IMR-90 (cell line): ENCODE measurements at regions not wholly inside any gene's neighbourhood (a gene's known extent, or its start where the extent isn't known, plus 50 kb on each side); places are given as distances from the start of the nearest gene placed in this dataset.

Experiments used
- ATAC-seq: fragments of 200-7000 bp; cut with Tn5 transposase; 2 replicates; pipeline ENCODE4 v1.9.1; 2020; ENCODE audit warnings: low read depth, mild to moderate bottlenecking, moderate library complexity
- BruUV-seq: library from RNA; stranded (reverse); fragments of 400-500 nt; replicated peaks from 2 replicates; lab custom pipeline; 2021; lab: Mats Ljungman, UMichigan
- CTCF ChIA-PET: fragments of 300-600 bp; formaldehyde crosslinking; extraction: SDS; loops from one replicate; lab custom pipeline; 2021; ENCODE audit warnings: antibody characterized with exemption; lab: Yijun Ruan, JAX
- POLR2A ChIA-PET: fragments of 300-600 bp; sonication (Branson Sonifier 250); formaldehyde crosslinking; loops from one replicate; lab custom pipeline; 2022; ENCODE audit warnings: antibody characterized with exemption; ENCODE audit not compliant: unreplicated experiment; lab: Charles Lee
- DNase-seq: peaks from one replicate; pipeline ENCODE4 v3.0.0; 2013
- H2AFZ ChIP-seq: replicated peaks from 2 replicates; pipeline ENCODE3; 2013; ENCODE audit warnings: low read length, mild to moderate bottlenecking; ENCODE audit not compliant: poor library complexity
- H2AK5ac ChIP-seq: 2 replicates; pipeline ENCODE4 v1.6.1; 2013; ENCODE audit warnings: low read depth, low read length, inconsistent platforms
- H2AK9ac ChIP-seq: replicated peaks from 2 replicates; pipeline ENCODE3; 2013; ENCODE audit warnings: mild to moderate bottlenecking, low read depth, low read length, moderate library complexity; ENCODE audit not compliant: poor library complexity
- H2BK120ac ChIP-seq: 2 replicates; pipeline ENCODE4 v1.6.1; 2013; ENCODE audit warnings: low read depth, low read length, inconsistent platforms
- H2BK15ac ChIP-seq: 3 replicates; pipeline ENCODE4 v1.6.1; 2013; ENCODE audit warnings: low read depth, low read length, inconsistent platforms
- H2BK20ac ChIP-seq: 2 replicates; pipeline ENCODE4 v1.6.1; 2013; ENCODE audit warnings: low read depth, mild to moderate bottlenecking, inconsistent platforms, low read length, moderate library complexity
- H2BK5ac ChIP-seq: 2 replicates; pipeline ENCODE4 v1.6.1; 2013; ENCODE audit warnings: mild to moderate bottlenecking, low read depth, low read length, inconsistent platforms; ENCODE audit not compliant: poor library complexity, severe bottlenecking
- H3K14ac ChIP-seq: replicated peaks from 2 replicates; pipeline ENCODE4 v1.6.1; 2013; ENCODE audit warnings: low read depth, low read length, inconsistent platforms
- H3K18ac ChIP-seq: 2 replicates; pipeline ENCODE4 v1.6.1; 2013; ENCODE audit warnings: low read depth, low read length, control low read depth
- H3K23ac ChIP-seq: 2 replicates; pipeline ENCODE4 v1.6.1; 2013; ENCODE audit warnings: low read depth, low read length, inconsistent platforms
- H3K27ac ChIP-seq: 2 replicates; pipeline ENCODE4 v1.5.1; 2013; ENCODE audit warnings: mild to moderate bottlenecking, control low read depth, low read length; ENCODE audit not compliant: insufficient read depth
- H3K27me3 ChIP-seq: 2 replicates; pipeline ENCODE4 v1.6.1; 2013; ENCODE audit warnings: low read length; ENCODE audit not compliant: control insufficient read depth, insufficient read depth
- H3K36me3 ChIP-seq: 2 replicates; pipeline ENCODE4 v1.6.1; 2013; ENCODE audit warnings: low read length, mixed read lengths; ENCODE audit not compliant: control insufficient read depth, insufficient read depth
- H3K4ac ChIP-seq: 2 replicates; pipeline ENCODE4 v1.6.1; 2013; ENCODE audit warnings: low read depth, low read length, inconsistent platforms
- H3K4me1 ChIP-seq: 2 replicates; pipeline ENCODE4 v1.6.1; 2013; ENCODE audit warnings: low read length, mixed read lengths; ENCODE audit not compliant: control insufficient read depth, insufficient read depth
- H3K4me2 ChIP-seq: 2 replicates; pipeline ENCODE4 v1.6.1; 2013; ENCODE audit warnings: low read depth, mild to moderate bottlenecking, control low read depth, low read length, moderate library complexity
- H3K4me3 ChIP-seq: 2 replicates; pipeline ENCODE4 v1.5.1; 2013; ENCODE audit warnings: low read depth, mild to moderate bottlenecking, control low read depth, low read length, moderate library complexity; ENCODE audit not compliant: insufficient read depth
- H3K56ac ChIP-seq: 2 replicates; pipeline ENCODE4 v1.6.1; 2013; ENCODE audit warnings: low read length, inconsistent platforms; ENCODE audit not compliant: insufficient read depth; ENCODE audit errors: extremely low read depth
- H3K79me1 ChIP-seq, 2 experiments: 2 replicates each; pipeline ENCODE4 v1.6.1; 2013; ENCODE audit warnings: low read length in 2 of 2, inconsistent platforms in 1 of 2, low read depth in 1 of 2
- H3K9ac ChIP-seq: 2 replicates; pipeline ENCODE4 v1.6.1; 2013; ENCODE audit warnings: low read depth, low read length, control low read depth
- H3K9me1 ChIP-seq: 2 replicates; pipeline ENCODE4 v1.6.1; 2013; ENCODE audit warnings: low read length, inconsistent platforms; ENCODE audit not compliant: insufficient read depth
- H3K9me3 ChIP-seq: 2 replicates; pipeline ENCODE4 v1.6.1; 2013; ENCODE audit warnings: low read length; ENCODE audit not compliant: control insufficient read depth, insufficient read depth
- H4K20me1 ChIP-seq: 2 replicates; pipeline ENCODE4 v1.6.1; 2013; ENCODE audit warnings: low read length, inconsistent platforms; ENCODE audit not compliant: insufficient read depth
- H4K5ac ChIP-seq: 2 replicates; pipeline ENCODE4 v1.6.1; 2013; ENCODE audit warnings: mild to moderate bottlenecking, low read depth, low read length, control low read depth
- H4K8ac ChIP-seq, 2 experiments: 2 replicates each; pipeline ENCODE4 v1.6.1; 2013; ENCODE audit warnings: low read depth in 2 of 2, low read length in 2 of 2, control low read depth in 1 of 2, inconsistent platforms in 1 of 2
- H4K91ac ChIP-seq: 2 replicates; pipeline ENCODE4 v1.6.1; 2013; ENCODE audit warnings: low read depth, low read length, inconsistent platforms; ENCODE audit not compliant: insufficient read depth
- FOS ChIP-seq: fragments of 150-350 bp; IDR thresholded peaks from 2 replicates; pipeline ENCODE4 v1.6.1; 2016; ENCODE audit warnings: low read depth, low read length
- MAFK ChIP-seq: IDR thresholded peaks from 2 replicates; pipeline ENCODE4 v1.6.1; 2012; ENCODE audit warnings: low read depth, low read length, improper control_type of control experiment
- dilution Hi-C: fragments of 300-500 bp; cut with HindIII; formaldehyde crosslinking; loops from one replicate; pipeline ENCODE4 v1.14.3; 2018; ENCODE audit warnings: low sequenced_read_pairs; ENCODE audit not compliant: unreplicated experiment
- in situ Hi-C: fragments of 300-500 bp; cut with MboI; formaldehyde crosslinking; loops from 3 replicates; pipeline ENCODE4 v1.14.3; 2019; ENCODE audit warnings: low sequenced_read_pairs, inconsistent platforms, mixed read lengths
- intact Hi-C: fragments of 100-400 bp; cut with micrococcal nuclease; formaldehyde crosslinking; loops from 2 replicates; pipeline ENCODE4 v1.10.0; 2022
- TF ChIP-seq, protein P1 (sequence below): fragments of 150-350 bp; IDR thresholded peaks from 2 replicates; pipeline ENCODE4 v1.6.1; 2016; ENCODE audit warnings: low read depth, mild to moderate bottlenecking, low read length, moderate library complexity, borderline replicate concordance

GRCh38 chr3:96478496-96478895, 335.9 kb upstream of the EPHA6 start:
- Histone ChIP-seq H3K4me3 (no peak overlapping the region), H2BK20ac (no peak overlapping the region), H3K4me2 (no peak overlapping the region), H4K20me1 (no peaks in the 10 kb centered on the region), H2BK15ac (no peak overlapping the region), H3K23ac (no peak overlapping the region), H3K56ac (no peak overlapping the region), H3K9me1 (no peaks in the 10 kb centered on the region), H2BK120ac (no peak overlapping the region), H3K4ac (no peak overlapping the region), H2AFZ (no peak overlapping the region), H2BK5ac (no peak overlapping the region), H3K9me3 (peaks cover 7% of the 10 kb centered on the region; the same call in 1 of the 2 replicates), H3K14ac (no peak overlapping the region), H4K91ac (no peak overlapping the region), H2AK9ac (no peak overlapping the region), H3K4me1 (no peaks in the 10 kb centered on the region), H4K8ac (no peak overlapping the region), H4K5ac (no peak overlapping the region), H2AK5ac (no peak overlapping the region), H3K36me3 (no peaks in the 10 kb centered on the region), H3K79me1 (no peaks in the 10 kb centered on the region), H3K27me3 (no peaks in the 10 kb centered on the region), H3K27ac (no peak overlapping the region), H3K9ac (no peak overlapping the region), H3K18ac (no peak overlapping the region)
- dilution Hi-C loops (no loop called here), in situ Hi-C loops (no loop called here), intact Hi-C loops (no loop called here)
- TF ChIP-seq, protein P1, sequence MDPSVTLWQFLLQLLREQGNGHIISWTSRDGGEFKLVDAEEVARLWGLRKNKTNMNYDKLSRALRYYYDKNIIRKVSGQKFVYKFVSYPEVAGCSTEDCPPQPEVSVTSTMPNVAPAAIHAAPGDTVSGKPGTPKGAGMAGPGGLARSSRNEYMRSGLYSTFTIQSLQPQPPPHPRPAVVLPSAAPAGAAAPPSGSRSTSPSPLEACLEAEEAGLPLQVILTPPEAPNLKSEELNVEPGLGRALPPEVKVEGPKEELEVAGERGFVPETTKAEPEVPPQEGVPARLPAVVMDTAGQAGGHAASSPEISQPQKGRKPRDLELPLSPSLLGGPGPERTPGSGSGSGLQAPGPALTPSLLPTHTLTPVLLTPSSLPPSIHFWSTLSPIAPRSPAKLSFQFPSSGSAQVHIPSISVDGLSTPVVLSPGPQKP, result no peak
- TF ChIP-seq FOS (no peak), MAFK (no peak)
- CTCF ChIA-PET, result no interaction called here
- POLR2A ChIA-PET, result no interaction called here
- no peak for ATAC-seq
- DNase-seq, result no peak
- BruUV-seq, result no TSS peak
